Cardiac muscle cell (in vitro differentiated cells and primary cell): ENCODE measurements at regions not wholly inside any gene's neighbourhood (a gene's known extent, or its start where the extent isn't known, plus 50 kb on each side); places are given as distances from the start of the nearest gene placed in this dataset.

ENCODE experiments used
- DNase-seq, 2 donors: peaks; one replicate each; pipeline versions ENCODE4 v3.0.0 to v3.0.0-alpha.2; 2010 to 2017; ENCODE audit warnings: low read depth in 1 of 2, low spot score in 1 of 2
- H3K27ac ChIP-seq: fragments of 200-600 bp; sonication (generic); 2 replicates; pipeline ENCODE4 v1.5.1; 2016
- H3K27me3 ChIP-seq: fragments of 200-600 bp; sonication (generic); 2 replicates; pipeline ENCODE4 v1.6.0; 2016; ENCODE audit warnings: control low read depth
- H3K36me3 ChIP-seq: fragments of 200-600 bp; sonication (generic); 2 replicates; pipeline ENCODE4 v1.5.1; 2016; ENCODE audit warnings: control low read depth
- H3K4me1 ChIP-seq: fragments of 200-600 bp; sonication (generic); 2 replicates; pipeline ENCODE4 v1.8.1; 2017; ENCODE audit warnings: low read depth, mild to moderate bottlenecking, mixed run types
- H3K4me3 ChIP-seq: fragments of 200-600 bp; sonication (generic); 2 replicates; pipeline ENCODE4 v1.5.1; 2016; ENCODE audit warnings: mild to moderate bottlenecking
- H3K9me3 ChIP-seq: fragments of 200-600 bp; sonication (generic); 2 replicates; pipeline ENCODE4 v1.5.1; 2017; ENCODE audit warnings: low read depth, mild to moderate bottlenecking, control low read depth
- CTCF ChIP-seq: IDR thresholded peaks from 2 replicates; pipeline ENCODE4 v1.5.1; 2012; ENCODE audit warnings: low read depth, mild to moderate bottlenecking, low read length

GRCh38 chr4:134278675-134279074 is 77.1 kb upstream of the PABPC4L start:
- Histone ChIP-seq H3K36me3 (no peaks in the 10 kb centered on the region), H3K27me3 (no peaks in the 10 kb centered on the region), H3K4me1 (no peaks in the 10 kb centered on the region), H3K9me3 (no peaks in the 10 kb centered on the region), H3K27ac (no peak overlapping the region), H3K4me3 (no peak overlapping the region)
- DNase-seq, result no peak
- no peak for TF ChIP-seq CTCF

GRCh38 chr4:134276476-134276875 is 74.9 kb upstream of the PABPC4L start:
- no peaks in the 10 kb centered on the region for H3K9me3 ChIP-seq
- TF ChIP-seq CTCF, result no peak
- H3K27me3 ChIP-seq, result no peaks in the 10 kb centered on the region
- no peaks in the 10 kb centered on the region for H3K4me1 ChIP-seq
- no peak for DNase-seq
- no peaks in the 10 kb centered on the region for H3K36me3 ChIP-seq
- no peak overlapping the region for H3K27ac ChIP-seq
- no peak overlapping the region for H3K4me3 ChIP-seq

GRCh38 chr4:134260126-134260525 is 58.5 kb upstream of the PABPC4L start:
- no peak for DNase-seq
- Histone ChIP-seq H3K27ac (no peak overlapping the region), H3K36me3 (no peaks in the 10 kb centered on the region), H3K27me3 (no peaks in the 10 kb centered on the region), H3K4me3 (no peak overlapping the region), H3K9me3 (no peaks in the 10 kb centered on the region), H3K4me1 (no peaks in the 10 kb centered on the region)
- no peak for TF ChIP-seq CTCF
